Prostate gland (tissue), 2 donors: ENCODE measurements at regions not wholly inside any gene's neighbourhood (a gene's known extent, or its start where the extent isn't known, plus 50 kb on each side); places are given as distances from the start of the nearest gene placed in this dataset.

ENCODE experiments used
- DNase-seq: peaks from one replicate; pipeline ENCODE4 v3.0.0-alpha.2; 2019; ENCODE audit warnings: low spot score
- H3K27ac ChIP-seq, 2 donors: fragments of 200-600 bp; sonication (generic); 2 replicates each; pipeline ENCODE4 v1.5.1; 2017 to 2019
- H3K27me3 ChIP-seq: fragments of 200-600 bp; sonication (generic); replicated peaks from 2 replicates; pipeline ENCODE4 v1.5.1; 2019; ENCODE audit not compliant: insufficient read depth
- H3K36me3 ChIP-seq, 2 donors: fragments of 200-600 bp; sonication (generic); 1 replicate in 1 of 2; 2 replicates in 1 of 2; pipeline versions ENCODE4 v1.5.1 to v1.8.1; 2017 to 2019
- H3K4me1 ChIP-seq: fragments of 200-600 bp; sonication (generic); replicated peaks from 2 replicates; pipeline ENCODE4 v1.5.1; 2019
- H3K4me3 ChIP-seq, 2 donors: fragments of 200-600 bp; sonication (generic); 2 replicates each; pipeline ENCODE4 v1.5.1; 2017 to 2019
- H3K9me3 ChIP-seq: fragments of 200-600 bp; sonication (generic); 2 replicates; pipeline ENCODE4 v1.5.1; 2017
- POLR2A ChIP-seq: fragments of 450-650 bp; IDR thresholded peaks from one replicate; pipeline ENCODE4 v1.6.1; 2016; ENCODE audit warnings: antibody characterized with exemption, mild to moderate bottlenecking
- POLR2AphosphoS5 ChIP-seq: sonication (generic); formaldehyde crosslinking; IDR thresholded peaks from one replicate; pipeline ENCODE4 v1.6.1; 2017; ENCODE audit warnings: antibody characterized with exemption
- WGBS: methylation state at CpG from one replicate; pipeline ENCODE4 v1.1.5; 2018; 5-methylcytosine and 5-hydroxymethylcytosine counted together
- intact Hi-C: fragments of 100-400 bp; cut with DNase I; formaldehyde crosslinking; loops from one replicate; pipeline ENCODE4 v1.14.2; 2022
- TF ChIP-seq, protein P1 (sequence below), 4 experiments: fragments of 200-600 bp in 2 of 4; fragments of 450-650 bp in 2 of 4; sonication (generic) in 2 of 4; IDR thresholded peaks; 1 replicate in 3 of 4; 2 replicates in 1 of 4; pipeline ENCODE4 v1.5.1; 2016 to 2019; ENCODE audit warnings: antibody characterized with exemption in 4 of 4, mild to moderate bottlenecking in 2 of 4, moderate library complexity in 2 of 4

DNA sequence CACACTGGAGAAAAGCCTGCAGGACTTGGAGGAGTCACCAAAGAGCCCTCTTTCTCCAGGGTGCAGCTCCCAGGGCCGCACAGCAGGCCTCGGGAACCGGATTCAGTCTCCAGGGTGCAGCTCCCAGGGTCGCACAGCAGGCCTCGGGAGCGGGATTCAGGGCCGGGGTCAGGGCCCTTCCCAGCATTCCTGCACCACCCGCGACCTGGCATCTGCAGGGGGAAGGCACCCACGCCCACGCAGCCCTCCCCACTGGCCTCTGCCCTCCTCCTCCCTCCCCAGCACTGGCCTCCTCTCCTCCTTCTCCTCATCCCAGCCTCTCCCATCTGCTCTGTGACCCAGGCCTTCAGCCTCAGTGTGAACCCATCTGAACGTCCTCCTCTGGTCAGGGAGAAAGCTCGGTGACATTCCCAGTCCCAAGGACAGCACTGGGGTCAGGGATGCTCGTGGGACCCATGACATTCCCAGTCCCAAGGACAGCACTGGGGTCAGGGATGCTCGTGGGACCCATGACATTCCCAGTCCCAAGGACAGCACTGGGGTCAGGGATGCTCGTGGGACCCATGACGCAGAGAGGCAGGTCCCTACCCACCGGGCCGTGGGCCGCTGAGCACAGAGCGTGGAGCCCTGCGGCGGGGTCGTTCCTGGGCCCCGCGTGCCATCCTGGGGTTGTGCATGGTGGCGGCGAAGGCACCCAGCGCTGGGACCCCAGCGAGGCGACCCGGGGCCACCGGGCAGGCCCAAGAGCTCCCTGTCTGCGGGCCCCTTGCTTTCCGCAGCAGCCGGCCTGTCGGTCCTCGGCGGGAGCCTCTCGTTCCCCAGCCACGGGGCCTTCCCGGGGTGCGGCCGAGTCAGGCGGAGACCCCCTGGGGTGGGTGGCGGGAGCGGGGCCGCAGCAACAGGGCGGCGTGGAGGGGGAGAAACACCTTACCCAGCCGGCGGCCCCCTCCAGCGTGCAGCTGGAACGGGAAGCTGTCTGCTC lies 550.2 kb upstream of the SALL3 start:
- no peaks in the 10 kb centered on the region for H3K4me1 ChIP-seq
- no peaks in the 10 kb centered on the region for H3K36me3 ChIP-seq
- no peaks in the 10 kb centered on the region for H3K9me3 ChIP-seq
- TF ChIP-seq, protein P1, sequence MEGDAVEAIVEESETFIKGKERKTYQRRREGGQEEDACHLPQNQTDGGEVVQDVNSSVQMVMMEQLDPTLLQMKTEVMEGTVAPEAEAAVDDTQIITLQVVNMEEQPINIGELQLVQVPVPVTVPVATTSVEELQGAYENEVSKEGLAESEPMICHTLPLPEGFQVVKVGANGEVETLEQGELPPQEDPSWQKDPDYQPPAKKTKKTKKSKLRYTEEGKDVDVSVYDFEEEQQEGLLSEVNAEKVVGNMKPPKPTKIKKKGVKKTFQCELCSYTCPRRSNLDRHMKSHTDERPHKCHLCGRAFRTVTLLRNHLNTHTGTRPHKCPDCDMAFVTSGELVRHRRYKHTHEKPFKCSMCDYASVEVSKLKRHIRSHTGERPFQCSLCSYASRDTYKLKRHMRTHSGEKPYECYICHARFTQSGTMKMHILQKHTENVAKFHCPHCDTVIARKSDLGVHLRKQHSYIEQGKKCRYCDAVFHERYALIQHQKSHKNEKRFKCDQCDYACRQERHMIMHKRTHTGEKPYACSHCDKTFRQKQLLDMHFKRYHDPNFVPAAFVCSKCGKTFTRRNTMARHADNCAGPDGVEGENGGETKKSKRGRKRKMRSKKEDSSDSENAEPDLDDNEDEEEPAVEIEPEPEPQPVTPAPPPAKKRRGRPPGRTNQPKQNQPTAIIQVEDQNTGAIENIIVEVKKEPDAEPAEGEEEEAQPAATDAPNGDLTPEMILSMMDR (IDR thresholded peaks at IDR 0.05), result no peak
- TF ChIP-seq POLR2A, result no peak
- DNase-seq, result no peak
- intact Hi-C loops, result no loop called here
- WGBS, result 95% methylated on average over 52 of the region's 54 CpGs
- no peak overlapping the region for H3K27ac ChIP-seq
- no peak overlapping the region for H3K4me3 ChIP-seq
- no peaks in the 10 kb centered on the region for H3K27me3 ChIP-seq

DNA sequence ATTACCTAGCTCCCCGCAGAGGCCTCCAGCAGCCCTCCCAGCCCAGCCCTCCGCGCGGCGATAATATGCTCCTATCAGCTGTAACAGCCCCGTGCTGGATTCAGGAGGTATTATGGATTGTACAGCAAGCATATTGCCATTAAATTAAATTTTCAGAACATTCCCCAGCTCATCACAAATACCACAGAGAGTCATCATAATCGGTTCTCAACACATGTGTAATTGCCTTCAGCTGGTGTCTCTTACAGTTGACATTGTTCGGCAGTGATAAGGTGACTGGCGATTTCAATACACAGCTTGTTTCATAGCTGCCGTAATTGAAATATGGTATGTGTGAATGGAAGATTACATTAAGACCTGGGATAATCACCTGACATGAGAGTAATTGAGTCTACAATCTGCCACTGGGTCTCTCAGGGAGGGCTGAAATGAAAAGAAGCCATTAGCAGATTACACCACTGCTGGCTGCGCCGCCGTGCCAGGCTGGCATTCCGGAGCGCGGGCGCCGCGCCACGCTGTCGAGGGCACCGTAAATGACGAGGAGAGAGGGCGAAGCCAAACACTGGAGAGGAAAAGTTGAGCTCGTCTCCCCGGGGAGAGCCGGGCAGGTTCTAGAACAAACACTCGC lies 549.4 kb upstream of the SALL3 start:
- Histone ChIP-seq H3K4me1 (no peaks in the 10 kb centered on the region), H3K27ac (no peak overlapping the region), H3K4me3 (no peak overlapping the region), H3K27me3 (no peaks in the 10 kb centered on the region), H3K36me3 (no peaks in the 10 kb centered on the region), H3K9me3 (no peaks in the 10 kb centered on the region)
- TF ChIP-seq POLR2A (no peak), POLR2AphosphoS5 (no peak)
- TF ChIP-seq, protein P1 (IDR thresholded peaks at IDR 0.05), result no peak
- DNase-seq, result no peak
- intact Hi-C loops, result no loop called here
- WGBS, result 92% methylated on average over 28 of the region's 28 CpGs

DNA sequence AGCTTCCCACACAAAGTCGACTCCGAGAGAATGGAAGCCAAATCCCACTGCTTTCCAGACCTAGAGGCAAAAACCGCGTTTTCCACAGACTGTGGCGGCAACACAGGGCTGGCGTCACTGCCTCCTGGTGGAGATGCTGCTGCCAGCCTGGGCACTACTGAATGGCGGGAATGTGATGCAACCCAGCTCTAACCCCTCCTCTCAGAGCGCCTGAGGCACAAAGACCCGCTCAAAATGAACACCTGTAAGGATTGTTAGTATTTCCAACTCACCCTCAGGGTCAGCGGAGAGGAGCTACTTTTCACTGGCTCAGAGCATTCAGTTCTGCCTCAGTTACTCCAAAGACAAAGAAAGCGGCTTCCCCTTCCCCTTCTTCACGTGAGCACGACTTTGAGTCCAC lies 548.0 kb upstream of the SALL3 start:
- WGBS, result 90% methylated on average over 13 of the region's 13 CpGs
- intact Hi-C loops, result no loop called here
- TF ChIP-seq, protein P1 (IDR thresholded peaks at IDR 0.05), result no peak
- TF ChIP-seq POLR2A (no peak), POLR2AphosphoS5 (no peak)

DNA sequence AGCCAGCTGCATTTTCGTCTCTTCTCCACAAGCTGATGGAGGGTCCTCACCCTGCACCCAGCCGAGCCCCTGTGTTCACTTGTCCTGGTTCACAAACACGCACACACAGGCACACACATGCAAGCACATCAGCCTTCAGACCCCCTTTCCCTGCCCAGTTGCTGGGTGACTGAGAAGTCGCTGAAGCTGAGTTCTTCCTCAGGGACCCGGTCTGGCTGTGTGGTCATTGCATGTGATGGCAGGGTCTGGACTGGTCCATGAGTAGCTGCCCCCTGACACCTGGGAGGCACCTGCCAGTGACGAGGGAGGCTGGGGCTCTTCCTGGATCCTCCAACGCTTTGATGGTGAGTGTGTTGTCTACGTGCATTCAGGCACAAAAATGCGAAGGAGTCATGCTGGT lies 546.1 kb upstream of the SALL3 start:
- intact Hi-C loops, result no loop called here
- no peaks in the 10 kb centered on the region for H3K9me3 ChIP-seq
- no peaks in the 10 kb centered on the region for H3K4me1 ChIP-seq
- no peak overlapping the region for H3K4me3 ChIP-seq
- no peak overlapping the region for H3K27ac ChIP-seq
- DNase-seq, result no peak
- TF ChIP-seq POLR2AphosphoS5, result no peak
- TF ChIP-seq POLR2A, result no peak
- TF ChIP-seq, protein P1 (IDR thresholded peaks at IDR 0.05), result no peak
- whole genome bisulfite sequencing, result 88% methylated on average over 9 of the region's 9 CpGs
- H3K36me3 ChIP-seq, result no peaks in the 10 kb centered on the region
- no peaks in the 10 kb centered on the region for H3K27me3 ChIP-seq

More for the DNA sequence above, 548.0 kb upstream of the SALL3 start:
- no peak overlapping the region for H3K27ac ChIP-seq
- H3K4me1 ChIP-seq, result no peaks in the 10 kb centered on the region
- H3K4me3 ChIP-seq, result no peak overlapping the region
- no peaks in the 10 kb centered on the region for H3K9me3 ChIP-seq
- H3K36me3 ChIP-seq, result no peaks in the 10 kb centered on the region
- H3K27me3 ChIP-seq, result no peaks in the 10 kb centered on the region
- DNase-seq, result no peak
